Thoracic aorta (tissue), 2 donors: ENCODE measurements at regions not wholly inside any gene's neighbourhood (a gene's known extent, or its start where the extent isn't known, plus 50 kb on each side); places are given as distances from the start of the nearest gene placed in this dataset.

Experiments used
- ATAC-seq: fragments of 150-250 bp; one replicate; pipeline ENCODE4 v1.8.0; 2017; ENCODE audit warnings: low read depth; ENCODE audit not compliant: insufficient number of reproducible peaks, low FRiP score
- DNase-seq: peaks from one replicate; pipeline ENCODE4 v3.0.0-alpha.2; 2020; ENCODE audit warnings: low spot score
- H3K27ac ChIP-seq, 2 donors: fragments of 200-600 bp; sonication (generic); 1 replicate in 1 of 2; 2 replicates in 1 of 2; pipeline ENCODE4 v1.5.1; 2016; ENCODE audit warnings: mild to moderate bottlenecking in 2 of 2, moderate library complexity in 2 of 2
- H3K27me3 ChIP-seq: fragments of 200-600 bp; sonication (generic); replicated peaks from 2 replicates; pipeline ENCODE4 v1.6.0; 2016; ENCODE audit warnings: mild to moderate bottlenecking; ENCODE audit not compliant: insufficient read depth
- H3K36me3 ChIP-seq: fragments of 200-600 bp; sonication (generic); one replicate; pipeline ENCODE4 v1.5.1; 2016
- H3K4me1 ChIP-seq, 2 donors: fragments of 200-600 bp; sonication (generic); 1 replicate in 1 of 2; 2 replicates in 1 of 2; pipeline versions ENCODE4 v1.5.1 to v1.6.0; 2016; ENCODE audit warnings: low read depth in 2 of 2, mild to moderate bottlenecking in 1 of 2; ENCODE audit not compliant: control insufficient read depth in 1 of 2
- H3K4me3 ChIP-seq: fragments of 200-600 bp; sonication (generic); 2 replicates; pipeline ENCODE4 v1.5.1; 2016; ENCODE audit warnings: mild to moderate bottlenecking
- H3K9me3 ChIP-seq: fragments of 200-600 bp; sonication (generic); 2 replicates; pipeline ENCODE4 v1.5.1; 2016
- TF ChIP-seq, protein P1 (sequence below): fragments of 200-600 bp; sonication (generic); IDR thresholded peaks from one replicate; pipeline ENCODE4 v1.5.1; 2019; ENCODE audit warnings: antibody characterized with exemption

DNA sequence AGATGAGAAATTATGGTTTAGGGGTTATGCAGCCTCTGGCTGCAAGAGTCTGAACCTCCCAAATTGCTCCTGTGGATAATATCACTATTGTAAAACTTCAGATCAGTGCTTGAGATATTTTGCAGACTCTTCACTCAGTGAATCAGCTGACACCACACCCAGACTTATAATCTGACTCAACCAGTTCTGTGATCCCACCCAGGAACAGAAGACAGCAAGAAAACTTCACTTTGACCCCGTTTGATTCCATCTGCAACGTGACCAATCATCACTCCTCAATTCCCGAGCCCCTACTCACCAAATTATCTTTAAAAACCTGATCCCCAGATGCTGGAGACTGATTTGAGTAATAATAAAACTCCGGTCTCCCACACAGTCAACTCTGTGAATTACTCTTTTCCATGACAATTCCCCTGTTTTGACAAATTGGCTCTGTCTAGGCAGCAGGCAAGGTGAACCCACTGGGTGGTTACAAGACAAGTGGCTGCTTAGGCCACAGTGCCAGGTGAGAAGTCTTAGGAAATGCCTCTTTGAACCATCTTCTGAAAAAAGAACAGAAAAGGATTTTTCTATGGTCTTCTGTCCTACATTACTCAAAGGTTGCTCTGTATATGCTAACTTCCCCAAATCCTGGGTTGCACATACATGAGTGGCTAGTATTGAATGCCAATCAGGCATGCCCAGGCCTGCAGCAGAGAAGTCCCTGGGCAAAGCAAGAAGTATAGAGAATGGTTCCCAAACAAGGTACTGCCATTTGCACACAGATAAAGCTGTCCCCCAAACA, 588.0 kb downstream of the PRELID2 start:
- Histone ChIP-seq H3K36me3 (no peaks in the 10 kb centered on the region), H3K4me3 (no peak overlapping the region), H3K9me3 (no peaks in the 10 kb centered on the region), H3K27me3 (no peaks in the 10 kb centered on the region), H3K27ac (no peak overlapping the region), H3K4me1 (peaks cover 9 to 11% of the 10 kb centered on the region in 2 donors)
- TF ChIP-seq, protein P1, sequence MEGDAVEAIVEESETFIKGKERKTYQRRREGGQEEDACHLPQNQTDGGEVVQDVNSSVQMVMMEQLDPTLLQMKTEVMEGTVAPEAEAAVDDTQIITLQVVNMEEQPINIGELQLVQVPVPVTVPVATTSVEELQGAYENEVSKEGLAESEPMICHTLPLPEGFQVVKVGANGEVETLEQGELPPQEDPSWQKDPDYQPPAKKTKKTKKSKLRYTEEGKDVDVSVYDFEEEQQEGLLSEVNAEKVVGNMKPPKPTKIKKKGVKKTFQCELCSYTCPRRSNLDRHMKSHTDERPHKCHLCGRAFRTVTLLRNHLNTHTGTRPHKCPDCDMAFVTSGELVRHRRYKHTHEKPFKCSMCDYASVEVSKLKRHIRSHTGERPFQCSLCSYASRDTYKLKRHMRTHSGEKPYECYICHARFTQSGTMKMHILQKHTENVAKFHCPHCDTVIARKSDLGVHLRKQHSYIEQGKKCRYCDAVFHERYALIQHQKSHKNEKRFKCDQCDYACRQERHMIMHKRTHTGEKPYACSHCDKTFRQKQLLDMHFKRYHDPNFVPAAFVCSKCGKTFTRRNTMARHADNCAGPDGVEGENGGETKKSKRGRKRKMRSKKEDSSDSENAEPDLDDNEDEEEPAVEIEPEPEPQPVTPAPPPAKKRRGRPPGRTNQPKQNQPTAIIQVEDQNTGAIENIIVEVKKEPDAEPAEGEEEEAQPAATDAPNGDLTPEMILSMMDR = no peak
- no peak for DNase-seq
- ATAC-seq = no peak

DNA sequence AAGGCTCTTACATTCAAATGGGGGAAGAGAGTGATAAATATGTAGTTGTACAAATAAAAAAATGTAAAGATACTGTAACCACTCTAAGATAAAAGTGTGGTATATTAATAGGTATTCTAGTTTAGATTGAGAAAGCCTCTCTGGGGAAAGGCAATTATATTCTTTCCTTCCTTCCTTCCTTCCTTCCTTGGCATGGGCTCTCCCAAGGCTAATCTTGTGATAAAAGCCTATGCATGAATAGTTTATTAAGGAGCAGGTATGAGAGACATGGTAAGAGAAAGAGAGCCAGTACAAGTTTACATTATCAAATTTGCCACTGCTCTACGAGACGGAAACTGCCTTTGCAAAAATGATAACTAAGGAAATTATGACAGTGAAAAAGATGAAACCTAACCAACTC, 588.8 kb downstream of the PRELID2 start:
- H3K4me1 ChIP-seq = peaks cover 9 to 11% of the 10 kb centered on the region in 2 donors
- ATAC-seq (no peak), DNase-seq (no peak)
- no peaks in the 10 kb centered on the region for H3K9me3 ChIP-seq
- H3K27ac ChIP-seq = no peak overlapping the region
- no peak overlapping the region for H3K4me3 ChIP-seq
- TF ChIP-seq, protein P1 = no peak
- no peaks in the 10 kb centered on the region for H3K27me3 ChIP-seq
- no peaks in the 10 kb centered on the region for H3K36me3 ChIP-seq

DNA sequence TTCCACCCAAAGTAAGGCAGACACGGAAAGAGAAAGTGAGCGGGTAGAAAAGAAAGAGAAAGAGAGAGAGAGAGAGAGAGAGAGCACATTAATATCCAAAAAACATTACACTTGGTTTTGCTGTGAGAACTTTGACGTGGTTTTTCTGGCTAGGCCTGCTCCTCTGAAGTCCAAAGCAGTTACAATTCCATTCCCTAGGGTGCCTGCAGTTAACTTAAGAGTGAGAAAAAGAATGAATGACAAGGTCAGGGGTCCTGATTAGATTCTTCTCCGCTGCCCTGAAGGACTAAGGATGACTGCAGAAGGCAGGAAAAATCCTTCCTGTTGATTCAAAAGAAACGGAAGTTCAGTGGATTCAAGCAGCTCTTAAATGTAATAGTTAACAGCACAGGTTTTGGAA, 589.8 kb downstream of the PRELID2 start:
- Histone ChIP-seq H3K4me3 (peak overlapping the region; percentile 58), H3K36me3 (no peaks in the 10 kb centered on the region), H3K4me1 (peaks cover 9 to 11% of the 10 kb centered on the region in 2 donors), H3K9me3 (no peaks in the 10 kb centered on the region), H3K27me3 (no peaks in the 10 kb centered on the region), H3K27ac (peak overlapping the region; percentile 3 to 50)
- ATAC-seq (peak; percentile 48), DNase-seq (no peak)
- TF ChIP-seq, protein P1 = no peak

DNA sequence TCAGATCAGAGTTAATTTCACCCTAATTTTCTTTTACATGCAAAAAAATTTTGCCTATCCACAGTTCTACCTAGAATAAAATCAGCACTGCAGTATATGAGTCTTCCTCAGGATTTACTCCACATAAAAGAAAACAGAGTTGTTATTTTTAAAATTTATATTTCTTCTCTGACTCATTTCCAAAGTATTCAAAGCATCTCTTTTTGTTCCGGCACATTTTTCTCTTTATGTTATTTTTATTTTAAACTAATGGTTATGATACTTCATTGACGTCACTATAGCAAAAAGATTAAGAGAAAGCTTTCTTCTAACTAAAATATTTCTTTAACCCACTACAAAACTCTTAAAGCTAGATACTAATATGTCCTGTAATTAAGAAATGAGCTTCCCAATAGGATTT, 590.4 kb downstream of the PRELID2 start:
- no peak for ATAC-seq

DNA sequence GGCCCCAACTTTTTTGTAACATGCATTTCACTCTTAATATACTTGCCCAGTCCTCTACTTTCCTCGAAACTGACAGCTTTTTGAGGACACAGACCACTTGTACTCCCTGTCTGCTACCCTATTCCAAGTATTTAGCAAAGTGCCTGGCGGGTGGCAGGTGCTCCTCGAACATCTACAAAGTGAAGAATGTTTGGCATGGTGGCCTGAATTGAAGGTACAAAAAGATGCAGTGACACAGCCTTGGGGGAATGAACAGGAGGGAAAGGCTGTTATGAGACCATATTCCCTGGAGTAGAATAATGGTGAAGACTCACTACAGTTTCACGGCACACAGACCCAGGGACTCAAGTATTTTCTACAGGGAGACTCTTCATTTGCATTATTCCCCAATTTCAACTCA, 590.9 kb downstream of the PRELID2 start:
- no peaks in the 10 kb centered on the region for H3K36me3 ChIP-seq
- H3K4me3 ChIP-seq = no peak overlapping the region
- DNase-seq (no peak), ATAC-seq (no peak)
- peaks cover 9 to 11% of the 10 kb centered on the region in 2 donors for H3K4me1 ChIP-seq
- TF ChIP-seq, protein P1 = no peak
- peak overlapping the region in 1 of 2 donors; percentile 5 for H3K27ac ChIP-seq
- no peaks in the 10 kb centered on the region for H3K27me3 ChIP-seq
- H3K9me3 ChIP-seq = no peaks in the 10 kb centered on the region

More for the DNA sequence above, 590.4 kb downstream of the PRELID2 start:
- no peaks in the 10 kb centered on the region for H3K9me3 ChIP-seq
- peaks cover 9 to 11% of the 10 kb centered on the region in 2 donors for H3K4me1 ChIP-seq
- H3K27ac ChIP-seq = peak overlapping the region; percentile 3 to 50
- TF ChIP-seq, protein P1 = no peak
- H3K36me3 ChIP-seq = no peaks in the 10 kb centered on the region
- no peaks in the 10 kb centered on the region for H3K27me3 ChIP-seq
- no peak for DNase-seq
- H3K4me3 ChIP-seq = peak overlapping the region; percentile 58
